Ishikawa (cell line): ENCODE measurements at regions not wholly inside any gene's neighbourhood (a gene's known extent, or its start where the extent isn't known, plus 50 kb on each side); places are given as distances from the start of the nearest gene placed in this dataset.

Experiments
- CEBPB ChIP-seq: IDR thresholded peaks from 2 replicates; pipeline ENCODE4 v1.6.1; 2012
- CREB1 ChIP-seq: IDR thresholded peaks from 2 replicates; pipeline ENCODE4 v1.6.1; 2012; ENCODE audit warnings: low read depth
- EGR1 ChIP-seq: IDR thresholded peaks from 2 replicates; pipeline ENCODE4 v1.6.1; 2012
- EP300 ChIP-seq: IDR thresholded peaks from 2 replicates; pipeline ENCODE4 v1.6.1; 2012; ENCODE audit warnings: borderline replicate concordance
- FOXM1 ChIP-seq: IDR thresholded peaks from 2 replicates; pipeline ENCODE4 v1.6.1; 2012; ENCODE audit warnings: low read depth, borderline replicate concordance
- NFIC ChIP-seq: IDR thresholded peaks from 2 replicates; pipeline ENCODE4 v1.6.1; 2012
- RAD21 ChIP-seq: IDR thresholded peaks from 2 replicates; pipeline ENCODE4 v1.6.1; 2012; ENCODE audit warnings: low read depth
- TAF1 ChIP-seq: IDR thresholded peaks from 2 replicates; pipeline ENCODE4 v1.6.1; 2012; ENCODE audit warnings: low read depth, mild to moderate bottlenecking
- TCF12 ChIP-seq: IDR thresholded peaks from 2 replicates; pipeline ENCODE4 v1.6.1; 2012; ENCODE audit warnings: low read depth
- TEAD4 ChIP-seq: IDR thresholded peaks from 2 replicates; pipeline ENCODE4 v1.6.1; 2012
- YY1 ChIP-seq: IDR thresholded peaks from 2 replicates; pipeline ENCODE4 v1.6.1; 2012; ENCODE audit warnings: low read depth
- ZBTB7A ChIP-seq: IDR thresholded peaks from 2 replicates; pipeline ENCODE4 v1.6.1; 2012; ENCODE audit warnings: low read depth
- TF ChIP-seq, protein P1 (sequence below): IDR thresholded peaks from 2 replicates; pipeline ENCODE4 v1.6.1; 2012
- TF ChIP-seq, protein P2 (sequence below): IDR thresholded peaks from 2 replicates; pipeline ENCODE4 v1.6.1; 2012; ENCODE audit warnings: low read depth, mild to moderate bottlenecking
- TF ChIP-seq, protein P3 (sequence below): IDR thresholded peaks from 2 replicates; pipeline ENCODE4 v1.6.1; 2012

DNA sequence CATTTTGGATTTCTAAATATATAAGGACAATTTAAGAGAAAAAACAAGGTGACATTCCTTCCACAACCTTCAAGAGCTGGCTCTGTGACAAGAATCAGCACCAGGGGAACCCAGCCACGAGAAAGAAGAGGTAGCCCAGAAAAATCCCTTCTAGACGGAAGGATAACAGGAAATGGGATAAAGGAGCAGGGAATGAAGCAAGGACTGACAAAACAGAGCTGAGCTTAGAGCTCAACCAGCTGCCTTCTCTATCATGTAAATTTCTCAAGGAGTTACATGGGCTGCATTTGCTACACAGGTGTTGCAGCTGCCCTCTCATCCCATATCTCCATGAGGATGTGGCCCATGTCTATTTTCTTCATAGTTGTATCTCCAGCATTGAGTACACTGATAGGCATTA lies 154.2 kb upstream of the PRDX4 start:
- TF ChIP-seq FOXM1 (no peak), EP300 (no peak)

DNA sequence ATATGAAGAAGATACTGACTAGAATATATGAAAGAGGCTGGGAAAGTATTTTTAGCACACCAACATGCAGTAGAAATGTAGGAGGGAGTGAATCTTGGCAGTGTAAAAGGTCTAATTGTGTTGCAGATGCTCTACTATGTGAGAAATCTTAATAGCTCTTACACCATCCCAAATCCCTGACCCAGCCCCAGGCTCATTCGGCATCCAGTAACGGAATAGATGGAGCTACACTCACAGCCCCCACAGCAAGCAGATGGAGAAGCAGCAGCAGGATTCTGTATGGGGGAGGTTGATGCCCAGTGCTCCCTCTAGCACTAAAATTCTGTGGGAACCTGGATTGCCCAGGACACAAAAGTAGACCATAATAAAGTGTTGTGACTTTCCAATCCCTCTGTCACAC lies 153.2 kb upstream of the PRDX4 start:
- TF ChIP-seq, protein P1, sequence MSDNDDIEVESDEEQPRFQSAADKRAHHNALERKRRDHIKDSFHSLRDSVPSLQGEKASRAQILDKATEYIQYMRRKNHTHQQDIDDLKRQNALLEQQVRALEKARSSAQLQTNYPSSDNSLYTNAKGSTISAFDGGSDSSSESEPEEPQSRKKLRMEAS = no peak
- TF ChIP-seq TCF12 (no peak), CREB1 (no peak), CEBPB (no peak), RAD21 (no peak), EGR1 (no peak), NFIC (no peak), TEAD4 (no peak), EP300 (no peak), YY1 (no peak), FOXM1 (no peak), TAF1 (no peak)
- TF ChIP-seq, protein P2, sequence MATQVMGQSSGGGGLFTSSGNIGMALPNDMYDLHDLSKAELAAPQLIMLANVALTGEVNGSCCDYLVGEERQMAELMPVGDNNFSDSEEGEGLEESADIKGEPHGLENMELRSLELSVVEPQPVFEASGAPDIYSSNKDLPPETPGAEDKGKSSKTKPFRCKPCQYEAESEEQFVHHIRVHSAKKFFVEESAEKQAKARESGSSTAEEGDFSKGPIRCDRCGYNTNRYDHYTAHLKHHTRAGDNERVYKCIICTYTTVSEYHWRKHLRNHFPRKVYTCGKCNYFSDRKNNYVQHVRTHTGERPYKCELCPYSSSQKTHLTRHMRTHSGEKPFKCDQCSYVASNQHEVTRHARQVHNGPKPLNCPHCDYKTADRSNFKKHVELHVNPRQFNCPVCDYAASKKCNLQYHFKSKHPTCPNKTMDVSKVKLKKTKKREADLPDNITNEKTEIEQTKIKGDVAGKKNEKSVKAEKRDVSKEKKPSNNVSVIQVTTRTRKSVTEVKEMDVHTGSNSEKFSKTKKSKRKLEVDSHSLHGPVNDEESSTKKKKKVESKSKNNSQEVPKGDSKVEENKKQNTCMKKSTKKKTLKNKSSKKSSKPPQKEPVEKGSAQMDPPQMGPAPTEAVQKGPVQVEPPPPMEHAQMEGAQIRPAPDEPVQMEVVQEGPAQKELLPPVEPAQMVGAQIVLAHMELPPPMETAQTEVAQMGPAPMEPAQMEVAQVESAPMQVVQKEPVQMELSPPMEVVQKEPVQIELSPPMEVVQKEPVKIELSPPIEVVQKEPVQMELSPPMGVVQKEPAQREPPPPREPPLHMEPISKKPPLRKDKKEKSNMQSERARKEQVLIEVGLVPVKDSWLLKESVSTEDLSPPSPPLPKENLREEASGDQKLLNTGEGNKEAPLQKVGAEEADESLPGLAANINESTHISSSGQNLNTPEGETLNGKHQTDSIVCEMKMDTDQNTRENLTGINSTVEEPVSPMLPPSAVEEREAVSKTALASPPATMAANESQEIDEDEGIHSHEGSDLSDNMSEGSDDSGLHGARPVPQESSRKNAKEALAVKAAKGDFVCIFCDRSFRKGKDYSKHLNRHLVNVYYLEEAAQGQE = no peak
- TF ChIP-seq, protein P3, sequence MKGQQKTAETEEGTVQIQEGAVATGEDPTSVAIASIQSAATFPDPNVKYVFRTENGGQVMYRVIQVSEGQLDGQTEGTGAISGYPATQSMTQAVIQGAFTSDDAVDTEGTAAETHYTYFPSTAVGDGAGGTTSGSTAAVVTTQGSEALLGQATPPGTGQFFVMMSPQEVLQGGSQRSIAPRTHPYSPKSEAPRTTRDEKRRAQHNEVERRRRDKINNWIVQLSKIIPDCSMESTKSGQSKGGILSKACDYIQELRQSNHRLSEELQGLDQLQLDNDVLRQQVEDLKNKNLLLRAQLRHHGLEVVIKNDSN = no peak

DNA sequence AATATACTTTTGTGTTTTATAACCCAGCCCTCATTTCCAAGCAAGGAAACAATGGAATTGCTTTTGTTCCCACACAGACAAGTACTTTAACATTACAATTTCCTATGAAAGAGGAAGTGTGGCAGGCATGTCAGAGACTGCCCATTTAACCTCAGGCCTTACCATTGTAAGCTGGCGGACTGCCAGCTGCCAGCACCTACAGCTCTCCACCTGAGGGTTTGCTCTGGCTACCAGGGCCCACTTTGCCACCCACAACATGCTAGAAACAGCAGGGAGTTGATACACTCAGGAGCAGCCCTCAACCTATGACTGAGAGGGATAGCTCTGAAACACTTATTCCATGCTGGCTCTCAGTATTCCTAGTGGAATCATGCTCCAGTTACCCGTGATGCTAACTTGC lies 152.3 kb upstream of the PRDX4 start:
- TF ChIP-seq EGR1 = no peak
- TF ChIP-seq ZBTB7A = no peak
- no peak for TF ChIP-seq RAD21
- TF ChIP-seq, protein P1 = no peak
- TF ChIP-seq, protein P2 = no peak

DNA sequence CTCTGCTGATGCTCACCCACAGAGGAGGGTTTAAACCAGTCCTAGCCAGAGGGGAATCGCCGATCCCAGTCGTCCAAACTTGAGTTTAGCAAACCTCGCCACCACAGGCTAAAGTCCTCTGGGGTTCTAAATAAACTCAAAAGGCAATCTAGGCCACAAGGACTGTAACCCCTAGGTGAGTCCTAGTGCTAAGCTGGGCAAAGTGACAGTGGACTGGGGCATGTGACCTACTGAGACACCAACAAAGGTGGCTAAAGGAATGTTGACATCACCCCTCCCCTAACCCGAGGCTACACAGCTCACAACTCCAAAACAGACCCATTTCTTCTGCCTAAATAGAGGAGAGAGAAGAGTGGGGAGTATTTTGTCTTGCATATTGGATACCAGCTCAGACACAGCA lies 142.8 kb upstream of the PRDX4 start:
- TF ChIP-seq, protein P2 = no peak
- TF ChIP-seq NFIC = no peak
- TF ChIP-seq, protein P3 = no peak
- no peak for TF ChIP-seq ZBTB7A
- TF ChIP-seq CEBPB = no peak
- TF ChIP-seq RAD21 = no peak
- no peak for TF ChIP-seq CREB1
- TF ChIP-seq EGR1 = no peak
- TF ChIP-seq TAF1 = no peak
- TF ChIP-seq EP300 = no peak
- TF ChIP-seq TEAD4 = no peak
- TF ChIP-seq FOXM1 = no peak
- TF ChIP-seq YY1 = no peak
- TF ChIP-seq, protein P1 = no peak
- no peak for TF ChIP-seq TCF12

DNA sequence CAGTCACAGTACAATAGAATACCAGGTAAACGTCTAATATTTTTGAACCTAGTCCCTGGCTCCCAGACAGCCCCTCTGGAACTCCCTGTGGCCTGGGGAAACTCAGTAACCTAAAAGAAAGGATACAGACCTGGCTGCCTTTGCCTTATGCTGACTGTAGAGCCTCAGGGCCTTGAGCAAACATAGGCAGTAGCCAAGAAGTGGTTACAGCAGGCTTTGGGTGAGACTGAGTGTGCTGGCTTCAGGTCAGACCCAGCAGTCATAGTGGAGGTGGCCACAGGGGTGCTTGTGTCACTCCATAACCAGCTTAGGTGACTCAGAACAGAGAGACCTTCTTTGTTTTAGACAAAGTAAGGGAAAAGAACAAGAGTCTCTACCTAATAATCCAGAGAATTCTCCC lies 141.8 kb upstream of the PRDX4 start:
- TF ChIP-seq TEAD4 = no peak
- no peak for TF ChIP-seq ZBTB7A
- TF ChIP-seq RAD21 = no peak
- no peak for TF ChIP-seq EGR1
- no peak for TF ChIP-seq TAF1
- TF ChIP-seq NFIC = no peak
- TF ChIP-seq, protein P3 = no peak
- no peak for TF ChIP-seq YY1
- TF ChIP-seq, protein P2 = no peak
- no peak for TF ChIP-seq CEBPB
- no peak for TF ChIP-seq EP300
- no peak for TF ChIP-seq FOXM1
- no peak for TF ChIP-seq CREB1
- no peak for TF ChIP-seq TCF12
- TF ChIP-seq, protein P1 = no peak
